ENCODE measurements at regions not wholly inside any gene's neighbourhood (a gene's known extent, or its start where the extent isn't known, plus 50 kb on each side); places are given as distances from the start of the nearest gene placed in this dataset.

DNA sequence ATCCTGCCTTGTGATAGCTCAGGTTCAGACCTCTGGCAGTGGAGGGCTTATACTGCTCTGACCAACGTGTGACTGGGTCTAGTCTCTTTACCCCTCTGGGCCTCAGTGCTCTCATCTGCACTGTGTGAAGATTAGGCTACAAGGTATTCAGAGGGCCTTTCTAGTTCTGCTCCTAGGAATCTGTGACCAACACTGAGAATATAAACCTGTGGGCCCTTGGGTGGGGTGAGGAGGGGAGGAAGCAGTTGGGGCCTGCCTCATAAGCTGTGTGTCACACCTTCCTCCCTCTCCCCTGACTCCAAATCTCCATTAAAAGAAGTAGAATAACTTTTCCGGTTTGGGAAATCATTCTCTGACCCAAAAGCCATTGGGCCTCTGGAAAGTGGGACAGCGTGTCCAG is 66.3 kb upstream of the MSN start:
- no peaks in the 10 kb centered on the region for H3K79me2 ChIP-seq (ENCODE audit: low read length)
- H3K9ac ChIP-seq (ENCODE audit: low read length) = no peak overlapping the region
- DNase-seq = no peak
- no peaks in the 10 kb centered on the region for H3K9me3 ChIP-seq (replicated peaks; ENCODE audit: insufficient read depth, low read length)
- no peaks in the 10 kb centered on the region for H4K20me1 ChIP-seq (ENCODE audit: insufficient read depth, low read length)
- no peaks in the 10 kb centered on the region for H3K9me2 ChIP-seq (replicated peaks; ENCODE audit: insufficient read depth, low read length)
- H3K36me3 ChIP-seq (replicated peaks; ENCODE audit: insufficient read depth, low read length) = no peaks in the 10 kb centered on the region
- H3F3A ChIP-seq (ENCODE audit: insufficient read depth, low read length) = peaks cover 1% of the 10 kb centered on the region; the same call in 1 of the 2 replicates
- H2AFZ ChIP-seq (ENCODE audit: low read length) = no peak overlapping the region
- peaks cover 20% of the 10 kb centered on the region for H3K4me1 ChIP-seq (ENCODE audit: low read length)
- no peak overlapping the region for H3K4me2 ChIP-seq (ENCODE audit: low read depth, low read length)
- H3K27ac ChIP-seq (ENCODE audit: low read length) = no peak overlapping the region
- H3K4me3 ChIP-seq (ENCODE audit: low read length) = no peak overlapping the region
- no peaks in the 10 kb centered on the region for H3K27me3 ChIP-seq (replicated peaks; ENCODE audit: insufficient read depth, low read length)
- TF ChIP-seq EZH2 (optimal IDR thresholded peaks at IDR 0.05; ENCODE audit: low read depth, low read length) (no peak), EZH2phosphoT487 (IDR thresholded peaks at IDR 0.05; ENCODE audit: low read length) (no peak)
- TF ChIP-seq, protein P1, sequence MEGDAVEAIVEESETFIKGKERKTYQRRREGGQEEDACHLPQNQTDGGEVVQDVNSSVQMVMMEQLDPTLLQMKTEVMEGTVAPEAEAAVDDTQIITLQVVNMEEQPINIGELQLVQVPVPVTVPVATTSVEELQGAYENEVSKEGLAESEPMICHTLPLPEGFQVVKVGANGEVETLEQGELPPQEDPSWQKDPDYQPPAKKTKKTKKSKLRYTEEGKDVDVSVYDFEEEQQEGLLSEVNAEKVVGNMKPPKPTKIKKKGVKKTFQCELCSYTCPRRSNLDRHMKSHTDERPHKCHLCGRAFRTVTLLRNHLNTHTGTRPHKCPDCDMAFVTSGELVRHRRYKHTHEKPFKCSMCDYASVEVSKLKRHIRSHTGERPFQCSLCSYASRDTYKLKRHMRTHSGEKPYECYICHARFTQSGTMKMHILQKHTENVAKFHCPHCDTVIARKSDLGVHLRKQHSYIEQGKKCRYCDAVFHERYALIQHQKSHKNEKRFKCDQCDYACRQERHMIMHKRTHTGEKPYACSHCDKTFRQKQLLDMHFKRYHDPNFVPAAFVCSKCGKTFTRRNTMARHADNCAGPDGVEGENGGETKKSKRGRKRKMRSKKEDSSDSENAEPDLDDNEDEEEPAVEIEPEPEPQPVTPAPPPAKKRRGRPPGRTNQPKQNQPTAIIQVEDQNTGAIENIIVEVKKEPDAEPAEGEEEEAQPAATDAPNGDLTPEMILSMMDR (IDR thresholded peaks at IDR 0.05; ENCODE audit: low read length) = no peak

DNA sequence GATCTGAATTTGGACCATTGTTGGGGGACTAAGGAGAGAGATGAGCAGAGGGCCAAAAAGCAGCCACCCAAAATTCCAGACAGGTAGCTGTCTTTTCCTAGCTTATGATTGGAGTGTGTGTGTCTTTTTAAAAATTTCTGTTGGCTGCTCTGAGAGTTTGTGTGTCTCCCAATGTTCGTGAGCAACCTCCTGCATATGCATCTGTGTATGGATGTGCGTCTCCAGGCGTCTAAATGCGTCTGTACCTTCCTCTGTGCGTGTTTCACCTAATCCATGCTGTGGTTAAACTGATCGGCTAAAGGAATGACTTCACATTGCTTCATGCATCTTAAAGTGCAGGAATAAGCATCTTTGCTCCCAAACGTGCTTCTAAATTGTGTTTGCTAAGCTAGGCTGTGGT is 65.5 kb upstream of the LAS1L start:
- H3K9me3 ChIP-seq (replicated peaks; ENCODE audit: insufficient read depth, low read length) = no peaks in the 10 kb centered on the region
- peaks cover 28% of the 10 kb centered on the region for H3K4me1 ChIP-seq (ENCODE audit: low read length)
- no peak overlapping the region for H3K4me2 ChIP-seq (ENCODE audit: low read depth, low read length)
- H3F3A ChIP-seq (ENCODE audit: insufficient read depth, low read length) = peaks cover 7% of the 10 kb centered on the region
- no peaks in the 10 kb centered on the region for H3K36me3 ChIP-seq (replicated peaks; ENCODE audit: insufficient read depth, low read length)
- no peak overlapping the region for H3K9ac ChIP-seq (ENCODE audit: low read length)
- no peaks in the 10 kb centered on the region for H4K20me1 ChIP-seq (ENCODE audit: insufficient read depth, low read length)
- no peak overlapping the region for H2AFZ ChIP-seq (ENCODE audit: low read length)
- H3K27me3 ChIP-seq (replicated peaks; ENCODE audit: insufficient read depth, low read length) = no peaks in the 10 kb centered on the region
- no peak for TF ChIP-seq EZH2phosphoT487 (IDR thresholded peaks at IDR 0.05; ENCODE audit: low read length)
- TF ChIP-seq, protein P1 (IDR thresholded peaks at IDR 0.05; ENCODE audit: low read length) = no peak
- no peak for TF ChIP-seq EZH2 (optimal IDR thresholded peaks at IDR 0.05; ENCODE audit: low read depth, low read length)
- H3K79me2 ChIP-seq (ENCODE audit: low read length) = no peaks in the 10 kb centered on the region
- no peak overlapping the region for H3K27ac ChIP-seq (ENCODE audit: low read length)
- DNase-seq = no peak
- H3K9me2 ChIP-seq (replicated peaks; ENCODE audit: insufficient read depth, low read length) = no peaks in the 10 kb centered on the region
- H3K4me3 ChIP-seq (ENCODE audit: low read length) = no peak overlapping the region

DNA sequence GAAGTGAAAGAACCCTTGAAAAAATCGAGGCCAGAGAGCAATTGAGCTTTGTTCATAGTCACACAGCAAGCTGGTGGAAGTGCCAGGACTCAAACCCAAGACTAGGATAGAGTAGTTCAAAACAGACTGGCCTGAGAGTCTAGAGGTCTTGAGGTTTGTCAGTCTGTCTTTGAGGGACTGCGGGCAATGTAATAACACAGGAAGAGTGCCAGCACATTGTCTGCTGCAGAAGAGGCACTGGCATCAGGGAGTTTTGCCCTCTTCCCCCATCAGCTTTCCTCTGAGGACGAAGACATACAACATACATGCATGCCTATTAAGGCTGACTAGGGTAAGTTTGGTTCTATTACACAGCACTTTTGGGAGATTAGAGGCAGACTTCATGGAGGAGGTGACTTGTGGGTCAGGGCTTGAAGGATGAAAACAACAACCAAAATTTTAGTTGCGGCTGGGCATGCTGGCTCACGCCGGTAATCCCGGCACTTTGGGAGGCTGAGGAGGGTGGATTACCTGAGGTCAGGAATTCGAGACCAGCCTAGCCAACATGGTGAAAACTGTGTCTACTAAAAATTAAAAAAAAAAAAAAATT is 64.1 kb upstream of the LAS1L start:
- H3K9me2 ChIP-seq (replicated peaks; ENCODE audit: insufficient read depth, low read length) = no peaks in the 10 kb centered on the region
- peaks cover 7% of the 10 kb centered on the region for H3F3A ChIP-seq (ENCODE audit: insufficient read depth, low read length)
- DNase-seq = no peak
- no peaks in the 10 kb centered on the region for H3K36me3 ChIP-seq (replicated peaks; ENCODE audit: insufficient read depth, low read length)
- H3K4me3 ChIP-seq (ENCODE audit: low read length) = no peak overlapping the region
- no peak overlapping the region for H3K27ac ChIP-seq (ENCODE audit: low read length)
- H3K4me1 ChIP-seq (ENCODE audit: low read length) = peaks cover 29% of the 10 kb centered on the region
- H3K9ac ChIP-seq (ENCODE audit: low read length) = no peak overlapping the region
- H3K27me3 ChIP-seq (replicated peaks; ENCODE audit: insufficient read depth, low read length) = no peaks in the 10 kb centered on the region
- no peaks in the 10 kb centered on the region for H3K79me2 ChIP-seq (ENCODE audit: low read length)
- no peaks in the 10 kb centered on the region for H3K9me3 ChIP-seq (replicated peaks; ENCODE audit: insufficient read depth, low read length)
- TF ChIP-seq, protein P1 (IDR thresholded peaks at IDR 0.05; ENCODE audit: low read length) = no peak
- no peak for TF ChIP-seq EZH2phosphoT487 (IDR thresholded peaks at IDR 0.05; ENCODE audit: low read length)
- H4K20me1 ChIP-seq (ENCODE audit: insufficient read depth, low read length) = no peaks in the 10 kb centered on the region
- no peak overlapping the region for H2AFZ ChIP-seq (ENCODE audit: low read length)
- no peak overlapping the region for H3K4me2 ChIP-seq (ENCODE audit: low read depth, low read length)
